A673 (cell line): ENCODE measurements at regions not wholly inside any gene's neighbourhood (a gene's known extent, or its start where the extent isn't known, plus 50 kb on each side); places are given as distances from the start of the nearest gene placed in this dataset.

Experiments
- BruUV-seq: library from RNA; stranded (reverse); fragments of 400-500 nt; replicated peaks from 2 replicates; lab custom pipeline; 2021; lab: Mats Ljungman, UMichigan
- CTCF ChIA-PET: fragments of 300-600 bp; sonication (Branson Sonifier 250); formaldehyde crosslinking; loops from one replicate; lab custom pipeline; 2022; ENCODE audit warnings: antibody characterized with exemption; lab: Charles Lee
- POLR2A ChIA-PET: fragments of 300-600 bp; sonication (Branson Sonifier 250); formaldehyde crosslinking; loops from one replicate; lab custom pipeline; 2022; ENCODE audit warnings: antibody characterized with exemption; ENCODE audit not compliant: low non-redundant PET; lab: Charles Lee
- DNase-seq: peaks from one replicate; pipeline ENCODE4 v3.0.0-alpha.2; 2015; ENCODE audit warnings: low spot score
- H3K27ac ChIP-seq: fragments of 200-600 bp; sonication (generic); 2 replicates; pipeline ENCODE4 v1.5.1; 2016; ENCODE audit warnings: mixed run types, low read depth, mild to moderate bottlenecking, mixed read lengths, antibody characterized with exemption, low read length; ENCODE audit not compliant: poor library complexity, severe bottlenecking
- H3K27me3 ChIP-seq: fragments of 200-600 bp; sonication (generic); replicated peaks from 2 replicates; pipeline ENCODE4 v1.6.1; 2017; ENCODE audit warnings: mixed run types, low read depth, mild to moderate bottlenecking, mixed read lengths, antibody characterized with exemption, low read length; ENCODE audit not compliant: insufficient read depth, poor library complexity
- H3K36me3 ChIP-seq: fragments of 200-600 bp; sonication (generic); 2 replicates; pipeline ENCODE4 v1.6.1; 2016; ENCODE audit warnings: mixed run types, mild to moderate bottlenecking, mixed read lengths, antibody characterized with exemption, low read length; ENCODE audit not compliant: insufficient read depth, poor library complexity, severe bottlenecking
- H3K4me1 ChIP-seq: fragments of 200-600 bp; sonication (generic); 2 replicates; pipeline ENCODE4 v1.6.1; 2017; ENCODE audit warnings: mixed run types, mild to moderate bottlenecking, mixed read lengths, antibody characterized with exemption, low read length; ENCODE audit not compliant: insufficient read depth, poor library complexity, severe bottlenecking
- H3K4me3 ChIP-seq: fragments of 200-600 bp; sonication (generic); 2 replicates; pipeline ENCODE4 v1.5.1; 2016; ENCODE audit warnings: low read depth, mixed run types, mild to moderate bottlenecking, mixed read lengths, low read length; ENCODE audit not compliant: poor library complexity, severe bottlenecking
- H3K9me3 ChIP-seq: fragments of 200-600 bp; sonication (generic); 2 replicates; pipeline ENCODE4 v1.6.1; 2016; ENCODE audit warnings: mixed run types, low read depth, mild to moderate bottlenecking, mixed read lengths, antibody characterized with exemption, low read length; ENCODE audit not compliant: poor library complexity, severe bottlenecking
- EZH2 ChIP-seq: fragments of 200-600 bp; sonication (generic); IDR thresholded peaks from 2 replicates; pipeline ENCODE4 v1.6.1; 2017; ENCODE audit warnings: borderline replicate concordance, low read depth, mild to moderate bottlenecking, mixed read lengths, antibody characterized with exemption, low read length; ENCODE audit not compliant: poor library complexity, severe bottlenecking
- intact Hi-C: fragments of 100-400 bp; cut with micrococcal nuclease; formaldehyde crosslinking; loops from one replicate; pipeline ENCODE4 v1.10.0; 2022; ENCODE audit not compliant: unreplicated experiment
- TF ChIP-seq, protein P1 (sequence below): fragments of 300-800, 200-600 bp; sonication (generic); conservative IDR thresholded peaks from 2 replicates; pipeline ENCODE4 v1.5.1; 2017; ENCODE audit warnings: low read depth, mild to moderate bottlenecking, antibody characterized with exemption, low read length, moderate library complexity, mixed read lengths

DNA sequence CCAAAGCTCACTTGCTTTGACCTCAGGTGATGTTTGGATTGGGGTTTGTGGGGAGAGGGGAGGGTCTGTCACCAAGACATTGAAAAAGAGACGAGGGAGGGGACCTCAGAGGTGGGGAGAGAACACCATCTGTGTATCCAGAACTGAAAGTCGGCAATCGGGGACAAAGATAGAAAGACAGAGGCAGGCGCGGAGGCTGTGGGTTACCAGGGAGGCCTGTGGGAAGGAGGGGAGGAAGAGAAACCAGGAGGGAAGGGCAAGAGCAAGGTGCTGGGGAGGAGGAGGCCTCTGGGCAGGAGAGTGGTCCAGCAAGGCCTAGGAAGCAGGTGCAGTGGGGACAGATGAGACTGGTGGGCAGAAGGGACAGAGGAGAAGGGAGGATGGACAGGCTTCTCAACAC is 211.2 kb downstream of the CDC5L start:
- POLR2A ChIA-PET = no interaction called here
- CTCF ChIA-PET = no interaction called here
- no TSS peak for BruUV-seq

DNA sequence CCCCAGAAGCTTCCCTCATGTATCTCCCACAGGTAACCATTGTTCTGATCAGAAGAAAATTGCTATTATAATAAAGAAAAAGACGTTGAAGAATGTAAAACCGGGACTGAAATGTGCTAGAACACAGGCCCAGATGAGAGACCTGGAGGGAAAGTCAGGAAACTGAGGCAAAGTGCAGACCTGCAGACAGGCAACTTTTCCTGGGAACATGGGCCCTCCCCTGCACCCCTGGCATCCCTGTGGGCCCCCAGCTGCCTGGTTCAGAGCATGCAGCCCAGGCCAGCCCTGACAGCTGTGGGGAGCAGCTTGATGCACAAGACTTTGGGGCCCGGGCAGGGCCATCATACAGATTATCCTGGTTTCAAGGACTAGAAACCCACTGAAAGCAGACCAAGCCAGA is 212.2 kb downstream of the CDC5L start:
- DNase-seq = no peak
- no peak overlapping the region for H3K27ac ChIP-seq
- ChIA-PET CTCF (no interaction called here), POLR2A (no interaction called here)
- no peak overlapping the region for H3K4me3 ChIP-seq
- H3K27me3 ChIP-seq = no peaks in the 10 kb centered on the region
- H3K36me3 ChIP-seq = no peaks in the 10 kb centered on the region
- TF ChIP-seq, protein P1, sequence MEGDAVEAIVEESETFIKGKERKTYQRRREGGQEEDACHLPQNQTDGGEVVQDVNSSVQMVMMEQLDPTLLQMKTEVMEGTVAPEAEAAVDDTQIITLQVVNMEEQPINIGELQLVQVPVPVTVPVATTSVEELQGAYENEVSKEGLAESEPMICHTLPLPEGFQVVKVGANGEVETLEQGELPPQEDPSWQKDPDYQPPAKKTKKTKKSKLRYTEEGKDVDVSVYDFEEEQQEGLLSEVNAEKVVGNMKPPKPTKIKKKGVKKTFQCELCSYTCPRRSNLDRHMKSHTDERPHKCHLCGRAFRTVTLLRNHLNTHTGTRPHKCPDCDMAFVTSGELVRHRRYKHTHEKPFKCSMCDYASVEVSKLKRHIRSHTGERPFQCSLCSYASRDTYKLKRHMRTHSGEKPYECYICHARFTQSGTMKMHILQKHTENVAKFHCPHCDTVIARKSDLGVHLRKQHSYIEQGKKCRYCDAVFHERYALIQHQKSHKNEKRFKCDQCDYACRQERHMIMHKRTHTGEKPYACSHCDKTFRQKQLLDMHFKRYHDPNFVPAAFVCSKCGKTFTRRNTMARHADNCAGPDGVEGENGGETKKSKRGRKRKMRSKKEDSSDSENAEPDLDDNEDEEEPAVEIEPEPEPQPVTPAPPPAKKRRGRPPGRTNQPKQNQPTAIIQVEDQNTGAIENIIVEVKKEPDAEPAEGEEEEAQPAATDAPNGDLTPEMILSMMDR = no peak
- TF ChIP-seq EZH2 = no peak
- intact Hi-C loops = loop anchor here (5.0 kb wide), 1 partner anchor 122 kb away; no protein-coding TSS in a partner anchor
- H3K4me1 ChIP-seq = no peaks in the 10 kb centered on the region
- no TSS peak for BruUV-seq
- no peaks in the 10 kb centered on the region for H3K9me3 ChIP-seq

More for the DNA sequence above, 211.2 kb downstream of the CDC5L start:
- intact Hi-C loops = loop anchor here (5.0 kb wide), 1 partner anchor 121 kb away; no protein-coding TSS in a partner anchor
- H3K4me3 ChIP-seq = no peak overlapping the region
- no peak overlapping the region for H3K27ac ChIP-seq
- H3K36me3 ChIP-seq = no peaks in the 10 kb centered on the region
- H3K4me1 ChIP-seq = no peaks in the 10 kb centered on the region
- no peak for TF ChIP-seq EZH2
- TF ChIP-seq, protein P1 = no peak
- DNase-seq = no peak
- H3K9me3 ChIP-seq = no peaks in the 10 kb centered on the region
- no peaks in the 10 kb centered on the region for H3K27me3 ChIP-seq

GRCh38 chr6:44603044-44603686 is 215.7 kb downstream of the CDC5L start:
- Histone ChIP-seq H3K4me1 (no peaks in the 10 kb centered on the region), H3K4me3 (no peak overlapping the region), H3K36me3 (no peaks in the 10 kb centered on the region), H3K9me3 (no peaks in the 10 kb centered on the region), H3K27ac (no peak overlapping the region), H3K27me3 (no peaks in the 10 kb centered on the region)
- intact Hi-C loops = no loop called here
- ChIA-PET POLR2A (no interaction called here), CTCF (no interaction called here)
- no TSS peak for BruUV-seq
- no peak for TF ChIP-seq EZH2
- TF ChIP-seq, protein P1 = no peak
- DNase-seq = no peak
